Esophagus squamous epithelium (tissue), 4 donors: ENCODE measurements at regions not wholly inside any gene's neighbourhood (a gene's known extent, or its start where the extent isn't known, plus 50 kb on each side); places are given as distances from the start of the nearest gene placed in this dataset.

ENCODE experiments used
- CTCF ChIP-seq, 6 experiments: fragments of 450-650 bp in 4 of 6; fragments of 200-600 bp in 2 of 6; sonication (generic) in 2 of 6; IDR thresholded peaks; one replicate each; pipeline ENCODE4 v1.5.1; 2016 to 2019; ENCODE audit warnings: antibody characterized with exemption in 6 of 6, mild to moderate bottlenecking in 4 of 6, moderate library complexity in 4 of 6
- POLR2A ChIP-seq, 4 donors: fragments of 450-650 bp; IDR thresholded peaks; one replicate each; pipeline ENCODE4 v1.6.1; 2017; ENCODE audit warnings: antibody characterized with exemption in 4 of 4, mild to moderate bottlenecking in 4 of 4, moderate library complexity in 3 of 4

- TF ChIP-seq CTCF (IDR thresholded peaks at IDR 0.05) (no peak), POLR2A (IDR thresholded peaks at IDR 0.05) (no peak)
Measured at GRCh38 chr4:36844448-36844847, 400.1 kb upstream of the NWD2 start.
